GM12878 (cell line): ENCODE measurements at regions not wholly inside any gene's neighbourhood (a gene's known extent, or its start where the extent isn't known, plus 50 kb on each side); places are given as distances from the start of the nearest gene placed in this dataset.

Experiments used
- CREM ChIP-seq: IDR thresholded peaks from 2 replicates; pipeline ENCODE4 v1.6.1; 2014; ENCODE audit warnings: antibody characterized with exemption, low read depth
- DPF2 ChIP-seq: fragments of 450-650 bp; IDR thresholded peaks from 2 replicates; pipeline ENCODE4 v1.6.1; 2017; ENCODE audit warnings: mild to moderate bottlenecking
- GATAD2B ChIP-seq: fragments of 450-650 bp; conservative IDR thresholded peaks from 2 replicates; pipeline ENCODE4 v1.6.1; 2017; ENCODE audit warnings: low read depth, mild to moderate bottlenecking, moderate library complexity
- HDAC2 ChIP-seq: fragments of 200-600 bp; sonication (generic); IDR thresholded peaks from 2 replicates; pipeline ENCODE4 v1.6.1; 2017
- JUND ChIP-seq: IDR thresholded peaks from 2 replicates; pipeline ENCODE4 v1.6.1; 2012; ENCODE audit warnings: low read depth, mild to moderate bottlenecking, low read length, improper control_type of control experiment, moderate library complexity
- MEF2A ChIP-seq: IDR thresholded peaks from 2 replicates; pipeline ENCODE4 v1.6.1; 2011; ENCODE audit warnings: low read depth, mild to moderate bottlenecking, low read length, moderate library complexity; ENCODE audit not compliant: insufficient read depth
- MYC ChIP-seq: IDR thresholded peaks from 2 replicates; pipeline ENCODE4 v1.6.1; 2011; ENCODE audit warnings: mild to moderate bottlenecking, low read length, moderate library complexity, inconsistent platforms; ENCODE audit not compliant: insufficient read depth, insufficient replicate concordance, insufficient read length, severe bottlenecking
- NFXL1 ChIP-seq: fragments of 450-650 bp; IDR thresholded peaks from 2 replicates; pipeline ENCODE4 v1.6.1; 2017; ENCODE audit warnings: antibody characterized with exemption, mild to moderate bottlenecking, borderline replicate concordance
- NR2F1 ChIP-seq: fragments of 450-650 bp; conservative IDR thresholded peaks from 2 replicates; pipeline ENCODE4 v1.6.1; 2017; ENCODE audit warnings: mild to moderate bottlenecking
- POLR2A ChIP-seq: IDR thresholded peaks from 2 replicates; pipeline ENCODE4 v1.6.1; 2011; ENCODE audit warnings: low read depth, mild to moderate bottlenecking, low read length
- POLR2AphosphoS5 ChIP-seq: IDR thresholded peaks from 2 replicates; pipeline ENCODE4 v1.6.1; 2011; ENCODE audit warnings: mild to moderate bottlenecking, low read length, inconsistent platforms
- TARDBP ChIP-seq: IDR thresholded peaks from 2 replicates; pipeline ENCODE4 v1.6.1; 2016; ENCODE audit warnings: borderline replicate concordance
- TCF12 ChIP-seq: IDR thresholded peaks from 2 replicates; pipeline ENCODE4 v1.6.1; 2011; ENCODE audit warnings: low read depth, mild to moderate bottlenecking, low read length
- TF ChIP-seq, protein P1 (sequence below): fragments of 450-650 bp; IDR thresholded peaks from 2 replicates; pipeline ENCODE4 v1.6.1; 2014; ENCODE audit warnings: mild to moderate bottlenecking
- TF ChIP-seq, protein P2 (sequence below): IDR thresholded peaks from 2 replicates; pipeline ENCODE4 v1.6.1; 2012; ENCODE audit warnings: low read length, inconsistent platforms

GRCh38 chrX:112910418-112910817, 69.8 kb upstream of the AMOT start (continued):
- TF ChIP-seq JUND (no peak), DPF2 (no peak), POLR2A (no peak), MYC (no peak), GATAD2B (no peak), POLR2AphosphoS5 (no peak), TARDBP (no peak), CREM (no peak), TCF12 (no peak), NR2F1 (no peak), MEF2A (no peak), HDAC2 (no peak), NFXL1 (no peak)
- TF ChIP-seq, protein P1, sequence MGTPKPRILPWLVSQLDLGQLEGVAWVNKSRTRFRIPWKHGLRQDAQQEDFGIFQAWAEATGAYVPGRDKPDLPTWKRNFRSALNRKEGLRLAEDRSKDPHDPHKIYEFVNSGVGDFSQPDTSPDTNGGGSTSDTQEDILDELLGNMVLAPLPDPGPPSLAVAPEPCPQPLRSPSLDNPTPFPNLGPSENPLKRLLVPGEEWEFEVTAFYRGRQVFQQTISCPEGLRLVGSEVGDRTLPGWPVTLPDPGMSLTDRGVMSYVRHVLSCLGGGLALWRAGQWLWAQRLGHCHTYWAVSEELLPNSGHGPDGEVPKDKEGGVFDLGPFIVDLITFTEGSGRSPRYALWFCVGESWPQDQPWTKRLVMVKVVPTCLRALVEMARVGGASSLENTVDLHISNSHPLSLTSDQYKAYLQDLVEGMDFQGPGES: no peak
- TF ChIP-seq, protein P2, sequence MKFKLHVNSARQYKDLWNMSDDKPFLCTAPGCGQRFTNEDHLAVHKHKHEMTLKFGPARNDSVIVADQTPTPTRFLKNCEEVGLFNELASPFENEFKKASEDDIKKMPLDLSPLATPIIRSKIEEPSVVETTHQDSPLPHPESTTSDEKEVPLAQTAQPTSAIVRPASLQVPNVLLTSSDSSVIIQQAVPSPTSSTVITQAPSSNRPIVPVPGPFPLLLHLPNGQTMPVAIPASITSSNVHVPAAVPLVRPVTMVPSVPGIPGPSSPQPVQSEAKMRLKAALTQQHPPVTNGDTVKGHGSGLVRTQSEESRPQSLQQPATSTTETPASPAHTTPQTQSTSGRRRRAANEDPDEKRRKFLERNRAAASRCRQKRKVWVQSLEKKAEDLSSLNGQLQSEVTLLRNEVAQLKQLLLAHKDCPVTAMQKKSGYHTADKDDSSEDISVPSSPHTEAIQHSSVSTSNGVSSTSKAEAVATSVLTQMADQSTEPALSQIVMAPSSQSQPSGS: no peak
